K562 (cell line): ENCODE measurements at regions not wholly inside any gene's neighbourhood (a gene's known extent, or its start where the extent isn't known, plus 50 kb on each side); places are given as distances from the start of the nearest gene placed in this dataset.

Experiments
- DACH1 ChIP-seq: fragments of 450-650 bp; IDR thresholded peaks from 2 replicates; pipeline ENCODE4 v1.6.1; 2018; ENCODE audit not compliant: partially characterized antibody
- DNMT1 ChIP-seq: fragments of 450-650 bp; IDR thresholded peaks from 2 replicates; pipeline ENCODE4 v1.6.1; 2016; ENCODE audit warnings: antibody characterized with exemption, mild to moderate bottlenecking
- KLF6 ChIP-seq: fragments of 250-450 bp; sonication (Bioruptor Pico); IDR thresholded peaks from 2 replicates; pipeline ENCODE4 v1.4.0; 2020; ENCODE audit warnings: mild to moderate bottlenecking, moderate library complexity, borderline replicate concordance
- MGA ChIP-seq: fragments of 450-650 bp; IDR thresholded peaks from 2 replicates; pipeline ENCODE4 v1.6.1; 2016; ENCODE audit warnings: mild to moderate bottlenecking, moderate library complexity
- NR2F6 ChIP-seq: fragments of 450-650 bp; formaldehyde crosslinking; IDR thresholded peaks from 2 replicates; pipeline ENCODE4 v1.4.0; 2020; ENCODE audit warnings: mild to moderate bottlenecking
- POLR2A ChIP-seq: fragments of 450-650 bp; conservative IDR thresholded peaks from 2 replicates; pipeline ENCODE4 v1.6.1; 2016
- POLR2H ChIP-seq: IDR thresholded peaks from 2 replicates; pipeline ENCODE4 v1.6.1; 2016; ENCODE audit warnings: missing genetic modification characterization, low read depth, mild to moderate bottlenecking, control low read depth, missing compliant biosample characterization, moderate library complexity
- PRDM10 ChIP-seq: fragments of 450-650 bp; IDR thresholded peaks from 2 replicates; pipeline ENCODE4 v1.6.1; 2018; ENCODE audit not compliant: partially characterized antibody
- RBM14 ChIP-seq: fragments of 200-400 bp; formaldehyde crosslinking; IDR thresholded peaks from 2 replicates; pipeline ENCODE4 v1.6.1; 2018; ENCODE audit warnings: low read depth, mild to moderate bottlenecking, low read length, moderate library complexity, borderline replicate concordance; ENCODE audit not compliant: insufficient read depth
- SMAD2 ChIP-seq: fragments of 150-350 bp; IDR thresholded peaks from 2 replicates; pipeline ENCODE4 v1.6.1; 2014; ENCODE audit warnings: low read depth, mild to moderate bottlenecking, low read length
- XRCC3 ChIP-seq: fragments of 450-650 bp; IDR thresholded peaks from 2 replicates; pipeline ENCODE4 v1.6.1; 2017; ENCODE audit warnings: mild to moderate bottlenecking, moderate library complexity
- ZBTB43 ChIP-seq: sonication (generic); formaldehyde crosslinking; IDR thresholded peaks from 2 replicates; pipeline ENCODE4 v1.8.0; 2023; ENCODE audit warnings: mild to moderate bottlenecking, missing genetic modification reagents
- ZFP36 ChIP-seq: fragments of 150-350 bp; IDR thresholded peaks from 2 replicates; pipeline ENCODE4 v1.6.1; 2018; ENCODE audit warnings: low read length, low read depth; ENCODE audit not compliant: partially characterized antibody
- ZNF354B ChIP-seq: fragments of 250-450 bp; sonication (Bioruptor Pico); IDR thresholded peaks from 2 replicates; pipeline ENCODE4 v1.4.0; 2020

GRCh38 chr2:216768908-216769411 is 73.6 kb upstream of the IGFBP5 start (continued):
- TF ChIP-seq DNMT1 (no peak), KLF6 (no peak), ZNF354B (CRISPR knock-in tag) (no peak), XRCC3 (no peak), POLR2H (tag) (no peak), SMAD2 (no peak), ZFP36 (no peak), NR2F6 (CRISPR knock-in tag) (no peak), POLR2A (no peak), DACH1 (no peak), MGA (no peak), ZBTB43 (CRISPR knock-in tag) (no peak), PRDM10 (peak; percentile 42), RBM14 (no peak)
